HG03108 (cell line): ENCODE measurements at regions not wholly inside any gene's neighbourhood (a gene's known extent, or its start where the extent isn't known, plus 50 kb on each side); places are given as distances from the start of the nearest gene placed in this dataset.
"Not testable (repeated sequence)": the region's sequence is repeated elsewhere in the genome, so short reads cannot be mapped to it uniquely, and the experiment has no call there.

Experiments used
- ATAC-seq: cut with Tn5 transposase; IDR thresholded peaks from one replicate; pipeline ENCODE4 v1.9.1; 2021; ENCODE audit warnings: moderate library complexity; ENCODE audit not compliant: unreplicated experiment

DNA sequence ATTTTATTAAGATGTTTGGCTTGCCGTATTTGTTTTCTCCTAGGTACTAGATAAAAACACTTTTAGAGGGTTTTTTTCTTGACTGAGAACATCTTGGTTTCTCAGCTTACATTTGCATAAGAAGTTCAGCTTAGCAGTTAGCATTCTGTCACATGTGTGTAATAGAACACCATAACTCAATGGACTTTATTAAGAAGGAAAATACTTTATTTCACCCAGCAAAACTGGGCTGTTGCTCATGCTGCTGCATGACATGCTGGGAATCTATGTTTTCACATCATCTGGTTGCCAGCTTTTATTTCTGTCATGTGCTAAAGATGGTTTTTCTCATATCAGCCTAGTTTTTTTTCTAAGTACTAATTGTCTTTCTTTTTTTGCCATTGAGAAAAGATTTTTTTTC is 144.6 kb downstream of the UTRN start:
- no peak for ATAC-seq

DNA sequence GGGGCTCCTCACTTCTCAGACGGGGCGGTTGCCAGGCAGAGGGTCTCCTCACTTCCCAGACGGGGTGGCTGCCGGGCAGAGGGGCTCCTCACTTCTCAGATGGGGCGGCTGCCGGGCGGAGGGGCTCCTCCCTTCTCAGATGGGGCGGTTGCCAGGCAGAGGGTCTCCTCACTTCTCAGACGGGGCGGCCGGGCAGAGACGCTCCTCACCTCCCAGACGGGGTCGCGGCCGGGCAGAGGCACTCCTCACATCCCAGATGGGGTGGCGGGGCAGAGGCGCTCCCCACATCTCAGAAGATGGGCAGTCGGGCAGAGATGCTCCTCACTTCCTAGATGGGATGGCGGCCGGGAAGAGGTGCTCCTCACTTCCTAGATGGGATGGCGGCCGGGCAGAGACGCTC is 148.3 kb downstream of the UTRN start:
- not testable (repeated sequence) for ATAC-seq

DNA sequence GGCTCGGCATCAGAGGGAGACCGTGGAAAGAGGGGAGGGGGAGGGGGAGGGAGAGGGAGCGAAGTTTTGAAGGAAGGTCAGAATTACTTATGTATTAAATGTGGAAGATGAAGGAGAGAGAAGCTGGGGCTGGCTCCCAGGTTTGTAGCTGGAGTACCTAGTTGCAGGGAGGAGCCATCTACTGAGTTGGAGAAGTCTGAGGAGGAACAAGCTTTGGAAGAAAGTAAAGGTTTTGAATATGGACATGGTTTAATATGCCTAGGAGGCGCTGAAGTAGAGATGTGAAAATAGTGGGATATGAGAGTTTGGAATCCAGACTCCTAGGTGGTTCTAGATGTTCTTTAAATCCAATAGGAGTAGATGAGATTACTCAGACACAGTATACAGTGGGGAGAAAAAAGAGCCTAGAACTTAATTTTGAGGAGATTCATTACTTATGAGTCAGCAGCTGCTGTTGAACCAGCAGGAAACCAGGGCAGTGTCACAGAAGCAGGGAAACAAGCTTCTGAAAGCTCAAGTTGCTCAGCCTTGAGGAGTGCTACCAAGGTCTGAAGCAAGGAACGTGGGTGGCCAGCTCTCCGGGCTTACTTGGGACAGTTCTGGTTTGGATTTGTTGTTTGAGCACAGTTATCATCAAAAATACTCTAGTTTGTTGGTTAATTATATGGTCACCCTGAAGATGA is 149.3 kb downstream of the UTRN start:
- no peak for ATAC-seq

DNA sequence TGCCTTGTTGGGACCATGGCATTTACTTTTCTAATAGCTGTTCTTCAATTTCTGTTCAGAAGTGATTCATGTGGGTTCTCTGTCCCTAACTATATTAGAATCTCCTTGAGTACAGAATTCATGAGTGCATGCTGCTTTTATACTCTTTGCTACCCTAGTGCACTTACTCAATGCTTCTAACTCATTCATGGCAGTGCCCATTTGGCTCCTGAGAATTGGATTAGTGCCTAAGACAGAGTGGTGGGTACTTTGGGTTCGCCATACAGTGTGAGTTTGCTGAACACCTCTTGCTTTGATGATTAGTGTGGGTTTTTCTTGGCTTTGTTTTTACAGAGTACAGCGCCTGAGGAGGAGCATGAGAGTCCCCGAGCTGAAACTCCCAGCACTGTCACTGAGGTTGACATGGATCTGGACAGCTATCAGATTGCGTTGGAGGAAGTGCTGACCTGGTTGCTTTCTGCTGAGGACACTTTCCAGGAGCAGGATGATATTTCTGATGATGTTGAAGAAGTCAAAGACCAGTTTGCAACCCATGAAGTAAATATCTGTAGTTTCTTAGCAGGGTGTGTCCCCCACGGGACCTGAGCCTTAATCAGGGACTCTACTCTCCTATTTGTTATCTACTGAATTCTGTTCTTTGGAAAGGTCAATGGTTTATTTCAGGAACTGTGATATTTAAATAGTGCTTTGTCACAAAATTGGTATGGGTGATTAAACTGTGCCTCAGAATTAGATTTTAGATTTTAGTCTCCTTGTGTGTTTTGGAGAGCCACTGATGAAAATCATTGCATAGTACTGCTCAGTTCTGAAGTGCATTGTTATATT is 150.7 kb downstream of the UTRN start:
- no peak for ATAC-seq

DNA sequence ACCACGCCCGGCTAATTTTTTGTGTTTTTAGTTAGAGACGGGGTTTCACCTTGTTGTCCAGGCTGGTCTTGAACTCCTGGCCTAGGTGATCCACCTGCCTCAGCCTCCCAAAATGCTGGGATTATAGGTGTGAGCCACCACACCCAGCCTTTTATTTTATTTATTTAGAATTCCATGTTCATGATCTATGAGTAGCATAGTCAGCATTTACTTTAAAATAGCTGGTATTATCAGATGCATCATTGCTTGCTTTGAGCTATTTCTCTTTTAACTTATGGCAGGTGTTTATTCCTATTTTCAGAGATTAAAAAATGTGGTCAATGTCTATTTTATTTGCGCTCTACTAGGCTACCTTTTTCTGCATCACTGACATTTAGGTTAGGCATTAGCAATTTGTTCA is 152.0 kb downstream of the UTRN start:
- ATAC-seq: no peak

DNA sequence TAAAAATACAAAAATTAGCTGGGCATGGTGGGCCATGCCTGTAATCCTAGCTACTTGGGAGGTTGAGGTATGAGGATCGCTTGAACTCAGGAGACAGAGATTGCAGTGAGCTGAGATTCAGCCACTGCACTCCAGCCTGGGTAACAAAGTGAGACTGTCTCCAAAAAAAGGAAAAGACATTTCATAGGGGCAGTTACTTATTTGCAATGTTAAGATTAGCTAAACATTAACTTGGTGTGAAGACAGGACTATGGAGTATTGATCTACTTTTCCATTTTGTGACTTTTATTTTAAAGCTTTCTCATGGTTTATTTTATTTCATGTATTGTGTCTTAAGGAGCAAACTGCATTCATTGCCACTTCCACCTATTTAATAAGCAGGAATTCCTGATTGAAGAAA is 153.0 kb downstream of the UTRN start:
- no peak for ATAC-seq

DNA sequence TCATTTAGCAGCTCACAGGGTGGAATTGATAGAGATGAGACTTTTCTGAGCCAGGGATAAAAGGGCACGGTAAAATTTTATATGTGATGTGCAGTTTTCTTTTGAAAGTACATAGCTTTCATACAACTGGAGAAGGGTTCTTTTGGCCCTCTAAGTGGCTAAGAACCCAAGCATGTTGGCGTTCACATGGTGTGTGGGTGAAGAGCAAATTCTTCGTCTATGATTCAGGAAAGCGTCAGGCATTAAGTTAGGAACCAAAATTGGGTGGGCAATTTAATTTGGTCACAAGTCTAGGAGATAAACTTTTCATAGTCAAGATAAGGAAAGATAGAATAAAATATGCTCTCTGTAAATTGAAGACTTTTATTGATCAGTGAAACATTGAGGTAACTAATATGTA is 153.9 kb downstream of the UTRN start:
- ATAC-seq: no peak

DNA sequence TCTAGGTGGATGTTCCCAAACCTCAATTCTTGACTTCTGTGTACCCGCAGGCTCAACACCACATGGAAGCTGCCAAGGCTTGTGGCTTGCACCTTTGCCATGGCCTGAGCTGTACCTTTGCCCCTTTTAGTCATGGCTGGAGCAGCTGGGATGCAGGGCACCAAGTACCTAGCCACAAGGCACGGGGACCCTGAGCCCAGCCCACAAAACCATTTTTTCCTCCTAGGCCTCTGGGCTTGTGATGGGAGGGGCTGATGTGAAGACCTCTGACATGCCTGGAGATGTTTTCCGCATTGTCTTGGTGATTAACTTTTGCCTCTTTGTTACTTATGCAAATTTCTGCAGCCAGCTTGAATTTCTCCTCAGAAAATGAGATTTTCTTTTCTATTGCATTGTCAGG is 156.7 kb downstream of the UTRN start:
- ATAC-seq: not testable (repeated sequence)

DNA sequence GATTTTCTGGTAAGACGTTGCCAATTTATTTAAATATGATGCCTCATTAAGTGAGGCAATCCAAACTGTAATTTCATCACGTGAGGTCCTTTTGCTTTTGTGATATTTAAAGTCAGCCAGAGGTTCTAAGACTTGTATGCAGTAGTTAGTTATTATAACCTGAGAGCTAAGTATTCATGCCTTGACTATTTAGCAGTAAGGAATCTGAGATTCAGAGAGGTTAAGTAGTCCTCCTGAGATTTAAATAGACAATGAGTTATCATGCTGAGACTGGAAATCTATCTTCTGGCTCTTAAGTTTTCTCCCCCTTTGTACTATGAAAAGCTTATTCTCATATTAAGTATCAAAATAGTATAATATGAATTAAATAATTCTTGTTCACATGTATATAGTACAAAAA is 158.0 kb downstream of the UTRN start:
- ATAC-seq: no peak

DNA sequence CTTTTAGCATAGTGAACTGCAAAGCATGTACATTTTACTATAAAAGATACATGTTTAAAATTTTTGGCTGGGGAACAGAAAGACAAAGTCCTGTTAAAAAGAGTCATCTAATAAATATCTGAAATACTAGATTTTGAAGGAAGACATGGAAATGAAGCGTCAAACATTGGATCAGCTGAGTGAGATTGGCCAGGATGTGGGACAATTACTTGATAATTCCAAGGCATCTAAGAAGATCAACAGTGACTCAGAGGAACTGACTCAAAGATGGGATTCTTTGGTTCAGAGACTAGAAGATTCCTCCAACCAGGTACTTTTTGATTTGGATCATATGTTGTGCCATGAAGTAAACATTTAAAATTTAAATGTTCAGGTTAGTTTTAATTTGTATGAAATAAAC is 162.3 kb downstream of the UTRN start:
- no peak for ATAC-seq

DNA sequence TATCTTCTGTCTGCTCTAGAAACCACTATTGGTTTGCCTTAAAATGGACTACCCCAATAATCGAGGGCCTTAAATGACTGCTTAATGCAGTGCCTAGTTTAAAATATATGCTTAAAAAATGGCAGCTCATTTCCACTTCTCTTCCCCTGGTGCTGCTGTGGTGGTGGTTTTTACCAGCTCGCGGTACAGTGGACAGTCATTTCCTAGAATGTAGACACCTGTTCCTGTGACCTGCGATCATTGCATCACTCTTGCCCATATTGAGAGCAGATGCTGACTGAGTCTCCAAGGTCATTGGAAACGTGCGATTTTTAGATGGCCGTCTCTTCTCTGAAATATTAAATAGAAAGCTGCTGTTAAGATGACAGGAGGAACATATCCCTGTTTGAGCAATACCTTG is 164.1 kb downstream of the UTRN start:
- no peak for ATAC-seq

DNA sequence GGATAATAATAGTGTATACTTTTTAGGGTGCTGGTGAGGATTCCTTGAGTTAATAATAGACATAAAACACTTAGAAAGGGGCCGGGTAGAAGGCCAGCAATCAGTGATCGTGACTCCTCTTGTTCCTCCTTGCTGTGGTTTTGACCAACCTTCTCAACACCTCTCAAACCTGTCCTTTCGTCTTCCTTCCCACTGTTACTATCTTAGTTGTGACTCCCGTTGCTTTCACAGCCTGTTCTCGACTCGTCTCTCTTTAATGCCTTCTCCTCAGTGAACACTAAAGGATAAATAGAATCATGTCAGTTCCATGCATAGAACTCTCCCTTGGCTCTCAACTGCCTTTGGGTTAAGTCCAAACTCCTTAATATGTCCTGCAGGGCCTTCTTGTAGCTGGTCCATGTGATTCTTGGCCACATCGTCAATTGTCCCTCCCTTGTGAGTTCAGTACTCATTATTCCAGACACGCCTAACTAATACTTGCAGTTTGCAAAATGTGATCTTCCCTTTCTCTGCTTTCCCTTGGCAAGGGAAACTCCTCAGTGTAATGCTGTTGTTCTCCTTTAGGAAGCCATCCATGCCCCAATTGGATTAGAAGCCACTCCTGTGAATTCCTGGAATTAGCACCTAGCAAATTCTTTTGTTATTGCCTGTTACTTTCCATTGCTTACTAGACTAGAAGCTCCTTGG is 164.9 kb downstream of the UTRN start:
- ATAC-seq: no peak

DNA sequence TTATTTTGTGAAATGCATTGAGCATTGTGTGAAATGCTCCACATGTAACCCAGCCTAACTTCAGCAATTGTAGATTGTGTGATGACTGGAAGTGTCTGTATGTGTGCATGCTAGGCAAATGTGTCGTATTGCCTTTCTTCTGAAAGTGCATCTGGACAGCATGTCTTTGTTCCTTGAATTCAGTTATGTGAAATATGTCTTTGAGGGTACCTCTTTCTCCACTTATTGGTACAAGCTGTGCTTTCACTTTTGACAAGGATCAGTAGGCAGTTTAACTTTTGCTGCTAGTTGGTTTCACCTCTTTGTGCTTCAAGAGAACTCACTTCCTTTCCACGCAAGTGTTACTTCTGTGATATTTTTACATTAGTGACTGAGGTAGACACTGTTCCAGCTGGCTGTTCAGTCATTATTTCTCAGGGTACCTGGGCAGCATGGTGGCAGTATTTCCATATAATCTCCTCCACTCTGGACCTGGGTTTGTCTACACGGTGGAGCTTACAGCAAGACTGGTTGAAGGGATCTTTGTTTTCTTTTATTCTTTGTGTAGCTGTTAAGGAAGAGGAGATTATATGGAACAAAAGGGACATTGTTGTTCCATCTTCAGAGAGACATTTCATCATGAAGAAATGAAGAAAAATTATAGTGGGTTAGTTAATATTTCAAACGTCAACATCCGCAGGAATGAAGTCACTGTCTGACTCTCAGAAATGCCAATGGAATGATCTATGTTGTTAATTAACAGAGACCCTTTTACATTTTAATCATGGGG is 175.4 kb downstream of the UTRN start:
- peak; percentile 81 for ATAC-seq

DNA sequence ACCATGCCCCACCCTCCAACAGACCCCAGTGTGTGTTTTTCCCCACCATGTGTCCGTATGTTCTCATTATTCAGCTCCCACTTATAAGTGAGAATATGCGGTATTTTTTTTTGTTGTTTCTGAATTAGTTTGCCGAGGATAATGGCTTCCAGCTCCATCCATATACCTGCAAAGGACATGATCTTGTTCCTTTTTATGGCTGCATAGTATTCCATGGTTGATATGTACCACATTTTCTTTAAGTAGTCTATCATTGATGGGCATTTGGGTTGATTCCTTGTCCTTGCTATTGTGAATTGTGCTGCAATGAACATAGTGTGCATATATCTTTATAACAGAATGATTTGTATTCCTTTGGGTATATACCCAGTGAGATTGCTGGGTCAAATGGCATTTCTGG is 176.9 kb downstream of the UTRN start:
- no peak for ATAC-seq

DNA sequence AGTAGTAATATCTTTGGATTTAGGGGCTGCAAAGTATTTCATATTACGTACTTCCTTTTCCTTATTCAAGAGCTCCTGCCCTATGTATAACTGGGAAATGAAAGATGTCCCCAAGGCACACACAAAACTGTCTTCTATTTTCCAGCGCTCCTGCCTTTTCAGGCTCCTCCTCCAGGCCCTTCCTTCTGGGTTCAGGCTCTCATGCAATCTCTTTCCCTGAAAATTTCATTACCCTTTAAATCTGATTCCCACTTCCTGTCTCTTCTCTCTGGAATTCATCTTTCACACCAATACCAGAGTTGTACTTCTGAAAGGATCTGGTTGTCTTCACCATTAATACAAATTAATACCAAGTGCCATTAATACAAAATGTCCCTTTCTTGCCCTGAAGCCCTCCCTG is 181.6 kb downstream of the UTRN start:
- ATAC-seq: no peak

DNA sequence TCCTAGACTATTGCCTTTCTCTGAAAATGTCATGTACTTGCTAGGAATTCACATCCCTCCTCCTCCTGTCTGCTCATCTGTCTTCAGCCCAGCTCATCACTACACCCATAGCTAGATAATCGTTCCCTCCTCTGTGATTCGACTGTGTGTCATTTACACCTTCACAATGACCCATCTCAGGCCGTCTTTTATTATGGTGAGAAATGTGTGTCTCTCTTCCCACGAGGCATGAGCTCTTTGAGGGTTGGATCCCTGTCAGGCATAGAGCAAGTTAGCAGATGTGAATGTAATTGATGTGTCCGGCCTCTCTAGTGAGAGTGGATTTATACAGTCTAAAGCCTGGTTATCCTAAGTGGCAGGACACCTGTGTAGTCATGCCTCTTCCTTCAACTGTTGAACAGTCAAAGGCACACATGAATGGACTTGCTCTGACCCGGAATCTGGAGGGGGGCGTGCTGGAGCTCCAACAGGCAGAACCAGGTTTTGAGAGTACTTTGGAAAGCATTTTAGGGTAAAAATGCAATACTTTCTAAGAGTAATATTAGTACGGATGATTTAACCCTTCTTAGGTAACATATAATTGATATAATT is 182.1 kb downstream of the UTRN start:
- ATAC-seq: no peak

DNA sequence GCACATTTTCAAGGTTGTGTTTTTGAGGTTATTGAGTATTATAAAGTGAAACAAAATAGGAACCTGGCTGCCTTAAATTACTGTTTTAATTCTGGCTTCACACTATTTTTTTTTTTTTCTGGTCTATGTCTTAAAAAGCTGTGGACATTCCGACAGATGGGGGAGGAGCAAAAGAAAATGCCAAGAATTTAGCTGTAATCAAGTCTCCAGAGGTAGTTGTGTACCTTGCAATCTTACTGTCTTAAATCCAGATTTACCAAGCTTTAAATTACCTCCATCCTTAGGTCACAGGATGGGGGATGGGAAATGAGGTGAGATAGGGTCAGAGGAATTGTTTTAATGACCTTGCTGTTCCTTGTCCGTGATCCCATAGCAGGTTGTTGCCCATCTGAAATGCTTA is 182.8 kb downstream of the UTRN start:
- ATAC-seq: no peak

DNA sequence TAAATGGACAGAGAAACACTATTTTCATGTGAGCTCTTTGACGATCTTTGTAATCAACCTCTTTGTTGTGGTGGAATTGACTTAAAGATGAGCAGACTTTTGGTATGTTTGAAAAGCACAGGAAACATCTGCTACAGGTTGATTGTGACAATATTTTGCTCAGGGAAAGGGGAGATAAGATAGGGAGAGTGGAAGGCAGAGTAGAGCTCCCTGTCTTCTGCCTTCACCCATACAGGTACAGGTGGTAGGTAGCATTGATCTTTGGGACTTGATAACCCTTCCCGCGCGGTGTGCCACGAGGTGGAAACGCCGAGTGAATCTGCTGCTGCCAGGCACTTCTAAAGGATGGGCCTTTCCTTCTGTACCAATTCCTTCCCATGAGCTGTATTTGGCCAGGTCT is 183.6 kb downstream of the UTRN start:
- no peak for ATAC-seq

DNA sequence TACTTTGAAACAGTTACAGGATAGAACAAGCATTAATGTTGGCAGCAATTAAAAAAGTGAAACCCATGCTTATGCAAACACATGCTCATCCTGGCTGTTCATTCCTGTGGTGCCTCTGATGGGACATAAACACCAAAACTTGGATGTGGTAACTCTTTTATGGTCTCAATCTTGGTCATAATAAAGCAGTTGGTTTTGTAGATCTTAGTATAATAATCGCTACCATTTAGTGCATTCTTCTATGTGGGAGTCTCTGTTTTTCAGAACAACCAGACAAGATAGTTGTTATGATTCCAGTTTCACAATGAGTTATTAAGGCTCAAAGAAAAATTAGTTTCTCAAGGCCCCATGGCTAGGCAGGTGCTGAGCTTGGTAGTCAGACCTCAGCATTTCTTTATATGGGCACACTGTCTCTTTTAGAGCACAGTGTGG is 184.0 kb downstream of the UTRN start:
- peak; percentile 50 for ATAC-seq

DNA sequence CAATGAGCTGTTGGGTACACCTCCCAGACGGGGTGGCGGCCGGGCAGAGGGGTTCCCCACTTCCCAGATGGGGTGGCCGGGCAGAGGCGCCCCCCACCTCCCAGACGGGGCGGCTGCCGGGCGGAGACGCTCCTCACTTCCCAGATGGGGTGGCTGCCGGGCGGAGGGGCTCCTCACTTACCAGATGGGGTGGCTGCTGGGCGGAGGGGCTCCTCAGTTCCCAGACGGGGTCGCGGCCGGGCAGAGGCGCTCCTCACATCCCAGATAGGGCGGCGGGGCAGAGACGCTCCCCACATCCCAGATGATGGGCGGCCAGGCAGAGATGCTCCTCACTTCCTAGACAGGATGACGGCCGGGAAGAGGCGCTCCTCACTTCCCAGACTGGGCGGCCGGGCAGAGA is 185.1 kb downstream of the UTRN start:
- not testable (repeated sequence) for ATAC-seq

DNA sequence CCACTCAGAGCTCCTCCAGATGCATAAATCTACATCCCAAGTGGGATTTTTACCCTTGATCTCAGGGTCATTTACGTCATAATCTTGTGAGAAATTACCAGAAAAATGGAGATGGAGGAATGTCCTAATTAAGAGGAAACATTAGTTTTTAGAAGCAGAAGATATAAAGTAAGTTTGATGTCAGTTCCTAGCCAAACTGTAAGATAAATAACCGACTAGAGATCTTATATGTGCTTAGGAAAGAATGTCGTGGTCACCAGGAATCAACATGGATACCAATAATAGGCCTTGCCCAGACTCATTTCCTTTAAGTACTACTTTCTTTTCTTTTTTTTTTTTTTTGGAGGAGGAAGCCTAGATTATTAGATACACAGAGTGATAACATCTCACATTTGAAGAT is 186.9 kb downstream of the UTRN start:
- ATAC-seq: no peak
